Testis (tissue), 2 donors: ENCODE measurements at regions not wholly inside any gene's neighbourhood (a gene's known extent, or its start where the extent isn't known, plus 50 kb on each side); places are given as distances from the start of the nearest gene placed in this dataset.

Experiments used
- DNase-seq: peaks from one replicate; pipeline ENCODE4 v3.0.0-alpha.2; 2019
- H3K27ac ChIP-seq, 2 donors: fragments of 200-600 bp; sonication (generic); one replicate each; pipeline ENCODE4 v1.5.1; 2019
- H3K27me3 ChIP-seq: fragments of 200-600 bp; sonication (generic); one replicate; pipeline ENCODE4 v1.5.1; 2019
- H3K36me3 ChIP-seq: fragments of 200-600 bp; sonication (generic); one replicate; pipeline ENCODE4 v1.5.1; 2017; ENCODE audit warnings: low read depth; ENCODE audit errors: missing control alignments
- H3K4me1 ChIP-seq: fragments of 200-600 bp; sonication (generic); one replicate; pipeline ENCODE4 v1.5.1; 2019
- H3K4me3 ChIP-seq, 2 donors: fragments of 200-600 bp; sonication (generic); one replicate each; pipeline ENCODE4 v1.5.1; 2017 to 2019
- H3K9me3 ChIP-seq: fragments of 200-600 bp; sonication (generic); one replicate; pipeline ENCODE4 v1.5.1; 2017
- CTCF ChIP-seq, 3 experiments: fragments of 450-650 bp in 2 of 3; fragments of 200-600 bp in 1 of 3; sonication (generic) in 1 of 3; IDR thresholded peaks; one replicate each; pipeline ENCODE4 v1.5.1; 2016 to 2019; ENCODE audit warnings: antibody characterized with exemption in 3 of 3, mild to moderate bottlenecking in 2 of 3, moderate library complexity in 1 of 3
- POLR2A ChIP-seq: fragments of 450-650 bp; IDR thresholded peaks from one replicate; pipeline ENCODE4 v1.6.1; 2017; ENCODE audit warnings: antibody characterized with exemption, mild to moderate bottlenecking, moderate library complexity
- WGBS, 2 donors: methylation state at CpG; one replicate each; pipeline ENCODE4 v1.1.5; 2018; 5-methylcytosine and 5-hydroxymethylcytosine counted together
- intact Hi-C: fragments of 100-400 bp; cut with DNase I; formaldehyde crosslinking; loops from one replicate; pipeline ENCODE4 v1.15.1; 2023; ENCODE audit warnings: low total_unique reads

GRCh38 chr3:28700728-28701127 lies 352.1 kb upstream of the AZI2 start:
- intact Hi-C loops, result no loop called here
- TF ChIP-seq CTCF (IDR thresholded peaks at IDR 0.05) (no peak), POLR2A (no peak)
- WGBS, 2 donors, result 80 to 85% methylated on average over 5 of the region's 5 CpGs

GRCh38 chr3:28703843-28704242 lies 355.2 kb upstream of the AZI2 start:
- H3K27ac ChIP-seq, result no peak overlapping the region
- intact Hi-C loops, result no loop called here
- no peaks in the 10 kb centered on the region for H3K9me3 ChIP-seq
- H3K4me1 ChIP-seq, result no peaks in the 10 kb centered on the region
- H3K4me3 ChIP-seq, result no peak overlapping the region
- no peak for DNase-seq
- no peaks in the 10 kb centered on the region for H3K36me3 ChIP-seq
- TF ChIP-seq POLR2A (no peak), CTCF (IDR thresholded peaks at IDR 0.05) (no peak)
- H3K27me3 ChIP-seq, result no peaks in the 10 kb centered on the region

More at GRCh38 chr3:28700728-28701127, 352.1 kb upstream of the AZI2 start:
- Histone ChIP-seq H3K4me3 (no peak overlapping the region), H3K9me3 (no peaks in the 10 kb centered on the region), H3K4me1 (no peaks in the 10 kb centered on the region), H3K36me3 (no peaks in the 10 kb centered on the region), H3K27me3 (no peaks in the 10 kb centered on the region), H3K27ac (no peak overlapping the region)
- no peak for DNase-seq

GRCh38 chr3:28711293-28711692 lies 362.7 kb upstream of the AZI2 start:
- Histone ChIP-seq H3K36me3 (no peaks in the 10 kb centered on the region), H3K4me3 (no peak overlapping the region), H3K9me3 (no peaks in the 10 kb centered on the region), H3K27me3 (no peaks in the 10 kb centered on the region), H3K27ac (no peak overlapping the region), H3K4me1 (no peaks in the 10 kb centered on the region)
- 88 to 92% methylated on average over 2 of the region's 2 CpGs for WGBS, 2 donors
- no peak for TF ChIP-seq POLR2A
- no peak for TF ChIP-seq CTCF (IDR thresholded peaks at IDR 0.05)
- intact Hi-C loops, result no loop called here
- no peak for DNase-seq

GRCh38 chr3:28716939-28717338 lies 368.3 kb upstream of the AZI2 start:
- Histone ChIP-seq H3K4me3 (no peak overlapping the region), H3K9me3 (no peaks in the 10 kb centered on the region), H3K27me3 (no peaks in the 10 kb centered on the region), H3K36me3 (no peaks in the 10 kb centered on the region), H3K27ac (no peak overlapping the region), H3K4me1 (no peaks in the 10 kb centered on the region)
- WGBS, 2 donors, result 78 to 83% methylated on average over 4 of the region's 4 CpGs
- no peak for DNase-seq
- intact Hi-C loops, result no loop called here
- TF ChIP-seq POLR2A (no peak), CTCF (IDR thresholded peaks at IDR 0.05) (no peak)

GRCh38 chr3:28718074-28718849 lies 369.6 kb upstream of the AZI2 start:
- WGBS, 2 donors, result 69 to 86% methylated on average over 4 of the region's 4 CpGs

More at GRCh38 chr3:28718074-28718849, 369.6 kb upstream of the AZI2 start:
- Histone ChIP-seq H3K4me1 (no peaks in the 10 kb centered on the region), H3K36me3 (no peaks in the 10 kb centered on the region), H3K27me3 (no peaks in the 10 kb centered on the region), H3K4me3 (no peak overlapping the region), H3K9me3 (no peaks in the 10 kb centered on the region), H3K27ac (no peak overlapping the region)
- no peak for DNase-seq
- intact Hi-C loops, result no loop called here
- no peak for TF ChIP-seq POLR2A
- TF ChIP-seq CTCF (IDR thresholded peaks at IDR 0.05), result no peak
